ENCODE measurements at regions not wholly inside any gene's neighbourhood (a gene's known extent, or its start where the extent isn't known, plus 50 kb on each side); places are given as distances from the start of the nearest gene placed in this dataset.
A peak's percentile ranks its signal among the peaks of the same experiment; 100 is the strongest.

GRCh38 chr15:66838202-66838601, 136.2 kb downstream of the SMAD6 start:
- Histone ChIP-seq H3K36me3 (no peaks in the 10 kb centered on the region), H3K4me3 (no peak overlapping the region), H3K4me1 (peaks cover 0 to 35% of the 10 kb centered on the region in 2 donors), H3K27me3 (no peaks in the 10 kb centered on the region), H3K9me3 (no peaks in the 10 kb centered on the region), H3K27ac (no peak overlapping the region)
- TF ChIP-seq, protein P1, sequence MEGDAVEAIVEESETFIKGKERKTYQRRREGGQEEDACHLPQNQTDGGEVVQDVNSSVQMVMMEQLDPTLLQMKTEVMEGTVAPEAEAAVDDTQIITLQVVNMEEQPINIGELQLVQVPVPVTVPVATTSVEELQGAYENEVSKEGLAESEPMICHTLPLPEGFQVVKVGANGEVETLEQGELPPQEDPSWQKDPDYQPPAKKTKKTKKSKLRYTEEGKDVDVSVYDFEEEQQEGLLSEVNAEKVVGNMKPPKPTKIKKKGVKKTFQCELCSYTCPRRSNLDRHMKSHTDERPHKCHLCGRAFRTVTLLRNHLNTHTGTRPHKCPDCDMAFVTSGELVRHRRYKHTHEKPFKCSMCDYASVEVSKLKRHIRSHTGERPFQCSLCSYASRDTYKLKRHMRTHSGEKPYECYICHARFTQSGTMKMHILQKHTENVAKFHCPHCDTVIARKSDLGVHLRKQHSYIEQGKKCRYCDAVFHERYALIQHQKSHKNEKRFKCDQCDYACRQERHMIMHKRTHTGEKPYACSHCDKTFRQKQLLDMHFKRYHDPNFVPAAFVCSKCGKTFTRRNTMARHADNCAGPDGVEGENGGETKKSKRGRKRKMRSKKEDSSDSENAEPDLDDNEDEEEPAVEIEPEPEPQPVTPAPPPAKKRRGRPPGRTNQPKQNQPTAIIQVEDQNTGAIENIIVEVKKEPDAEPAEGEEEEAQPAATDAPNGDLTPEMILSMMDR (IDR thresholded peaks at IDR 0.05) = no peak
- DNase-seq (ENCODE audit: low spot score) = no peak

DNA sequence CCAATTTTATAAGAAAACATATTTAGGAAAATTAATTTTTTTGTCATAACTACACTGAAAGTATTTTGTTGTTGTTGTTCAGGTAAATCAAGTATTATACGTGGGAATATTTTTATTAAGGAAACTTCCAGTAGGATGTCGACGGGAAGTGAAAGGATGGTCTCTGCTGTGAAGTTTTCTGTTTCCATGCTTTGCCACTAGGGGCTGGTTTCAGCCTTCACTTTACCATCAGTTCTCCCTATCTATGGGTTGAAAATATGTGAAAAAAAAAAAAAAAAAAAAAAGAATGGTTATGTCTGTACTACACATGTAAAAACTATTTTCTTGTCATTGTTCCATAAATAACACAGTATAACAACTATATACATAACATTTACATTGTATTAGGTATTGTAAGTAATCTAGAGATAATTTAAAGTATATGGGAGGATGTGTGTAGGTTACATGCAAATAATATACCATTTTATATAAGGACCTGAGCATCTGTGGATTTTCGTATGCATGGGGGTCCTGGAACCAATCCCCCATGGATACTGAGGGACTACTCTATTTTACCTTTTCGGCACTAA, 136.7 kb downstream of the SMAD6 start:
- Histone ChIP-seq H3K4me1 (peaks cover 0 to 40% of the 10 kb centered on the region in 2 donors), H3K36me3 (no peaks in the 10 kb centered on the region), H3K4me3 (no peak overlapping the region), H3K9me3 (no peaks in the 10 kb centered on the region), H3K27ac (no peak overlapping the region), H3K27me3 (no peaks in the 10 kb centered on the region)
- no peak for DNase-seq (ENCODE audit: low spot score)
- TF ChIP-seq, protein P1 (IDR thresholded peaks at IDR 0.05) = peak in 1 of 2 donors; percentile 56

DNA sequence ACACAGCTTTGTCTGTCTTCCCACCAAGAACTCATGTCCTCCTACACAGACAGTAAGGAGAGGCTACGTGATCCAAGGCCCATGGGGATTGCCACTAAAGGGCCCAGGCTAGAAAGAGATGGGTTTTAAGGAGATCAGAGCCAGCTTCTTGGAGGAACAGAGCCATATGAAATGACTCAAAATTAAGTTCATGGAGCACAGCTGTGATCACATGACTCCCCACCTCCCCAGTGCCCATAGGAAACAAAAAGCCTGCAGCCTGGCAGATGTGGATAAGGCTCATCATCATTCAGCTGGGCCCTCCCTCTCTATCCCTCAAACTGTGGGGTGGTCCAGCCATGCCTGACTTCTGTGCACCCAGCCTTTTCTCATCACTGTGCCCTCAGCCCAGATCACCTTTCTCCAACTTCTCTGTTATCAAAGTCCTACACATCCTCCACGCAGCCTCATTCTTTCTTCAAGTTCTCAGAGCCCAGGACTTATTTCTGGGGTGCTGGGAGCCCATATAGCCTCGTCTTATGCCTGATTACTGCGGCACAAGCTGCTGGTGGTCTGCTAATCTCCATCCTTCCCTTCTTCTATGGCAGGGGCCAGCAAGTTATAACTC, 137.6 kb downstream of the SMAD6 start:
- Histone ChIP-seq H3K36me3 (no peaks in the 10 kb centered on the region), H3K9me3 (no peaks in the 10 kb centered on the region), H3K4me3 (no peak overlapping the region), H3K27ac (peak overlapping the region; percentile 0 to 90), H3K27me3 (no peaks in the 10 kb centered on the region), H3K4me1 (peaks cover 0 to 41% of the 10 kb centered on the region in 2 donors)
- TF ChIP-seq, protein P1 (IDR thresholded peaks at IDR 0.05) = no peak
- no peak for DNase-seq (ENCODE audit: low spot score)

DNA sequence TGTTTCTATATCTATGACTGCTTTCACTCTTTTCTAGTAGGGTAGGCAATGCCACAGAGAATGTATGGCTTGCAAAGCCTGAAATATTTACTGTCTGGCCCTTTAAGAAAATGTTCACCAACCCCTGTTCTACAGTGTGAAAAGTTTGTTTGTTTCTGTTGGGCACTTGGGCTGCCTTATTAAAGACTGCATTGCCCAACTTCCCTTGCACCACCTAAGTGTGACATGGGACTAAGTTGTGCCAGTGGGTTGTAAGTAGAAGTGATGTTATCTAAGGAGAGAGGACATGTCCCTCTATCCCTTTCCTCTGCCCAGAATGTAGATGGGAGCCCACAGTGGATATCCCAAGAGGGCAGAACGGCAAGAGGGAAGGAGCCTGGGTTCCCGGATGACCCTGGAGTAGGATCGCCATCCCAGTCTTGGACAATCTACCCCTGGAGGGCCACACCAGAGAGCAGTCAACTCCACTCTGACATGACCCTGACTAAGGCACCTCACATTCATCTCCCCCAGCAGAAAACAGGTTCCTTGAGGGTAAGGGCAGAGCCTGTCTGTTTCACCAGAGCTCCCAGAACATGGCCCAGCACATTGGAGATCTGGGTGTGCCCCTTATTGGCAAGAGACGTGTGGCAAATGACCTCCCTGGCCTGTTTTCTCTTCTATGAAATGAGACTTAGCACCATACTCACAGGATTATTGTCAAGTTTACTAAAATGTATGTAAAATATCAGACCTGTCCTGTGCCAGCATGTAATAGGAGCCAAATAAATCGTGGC, 138.8 kb downstream of the SMAD6 start:
- peaks cover 0 to 34% of the 10 kb centered on the region in 2 donors for H3K4me1 ChIP-seq
- H3K36me3 ChIP-seq = no peaks in the 10 kb centered on the region
- no peaks in the 10 kb centered on the region for H3K9me3 ChIP-seq
- no peak overlapping the region for H3K4me3 ChIP-seq
- H3K27ac ChIP-seq = peak overlapping the region; percentile 89 to 90
- no peaks in the 10 kb centered on the region for H3K27me3 ChIP-seq
- no peak for DNase-seq (ENCODE audit: low spot score)
- TF ChIP-seq, protein P1 (IDR thresholded peaks at IDR 0.05) = no peak

GRCh38 chr15:66841953-66842681, 140.1 kb downstream of the SMAD6 start:
- no peaks in the 10 kb centered on the region for H3K9me3 ChIP-seq
- no peaks in the 10 kb centered on the region for H3K36me3 ChIP-seq
- H3K27ac ChIP-seq = peak overlapping the region; percentile 89 to 90
- H3K27me3 ChIP-seq = no peaks in the 10 kb centered on the region
- DNase-seq (ENCODE audit: low spot score) = peak; percentile 94
- peak overlapping the region; percentile 36 to 51 for H3K4me3 ChIP-seq
- TF ChIP-seq, protein P1 (IDR thresholded peaks at IDR 0.05) = peak in 1 of 2 donors; percentile 22
- peaks cover 0 to 34% of the 10 kb centered on the region in 2 donors for H3K4me1 ChIP-seq
